IMR-90 (cell line): ENCODE measurements at regions not wholly inside any gene's neighbourhood (a gene's known extent, or its start where the extent isn't known, plus 50 kb on each side); places are given as distances from the start of the nearest gene placed in this dataset.

Source experiments
- ATAC-seq: fragments of 200-7000 bp; cut with Tn5 transposase; 2 replicates; pipeline ENCODE4 v1.9.1; 2020; ENCODE audit warnings: low read depth, mild to moderate bottlenecking, moderate library complexity
- BruUV-seq: library from RNA; stranded (reverse); fragments of 400-500 nt; replicated peaks from 2 replicates; lab custom pipeline; 2021; lab: Mats Ljungman, UMichigan
- CTCF ChIA-PET: fragments of 300-600 bp; formaldehyde crosslinking; extraction: SDS; loops from one replicate; lab custom pipeline; 2021; ENCODE audit warnings: antibody characterized with exemption; lab: Yijun Ruan, JAX
- POLR2A ChIA-PET: fragments of 300-600 bp; sonication (Branson Sonifier 250); formaldehyde crosslinking; loops from one replicate; lab custom pipeline; 2022; ENCODE audit warnings: antibody characterized with exemption; ENCODE audit not compliant: unreplicated experiment; lab: Charles Lee
- DNase-seq: peaks from one replicate; pipeline ENCODE4 v3.0.0; 2013
- H2AFZ ChIP-seq: replicated peaks from 2 replicates; pipeline ENCODE3; 2013; ENCODE audit warnings: low read length, mild to moderate bottlenecking; ENCODE audit not compliant: poor library complexity
- H2AK5ac ChIP-seq: 2 replicates; pipeline ENCODE4 v1.6.1; 2013; ENCODE audit warnings: low read depth, low read length, inconsistent platforms
- H2AK9ac ChIP-seq: replicated peaks from 2 replicates; pipeline ENCODE3; 2013; ENCODE audit warnings: mild to moderate bottlenecking, low read depth, low read length, moderate library complexity; ENCODE audit not compliant: poor library complexity
- H2BK120ac ChIP-seq: 2 replicates; pipeline ENCODE4 v1.6.1; 2013; ENCODE audit warnings: low read depth, low read length, inconsistent platforms
- H2BK15ac ChIP-seq: 3 replicates; pipeline ENCODE4 v1.6.1; 2013; ENCODE audit warnings: low read depth, low read length, inconsistent platforms
- H2BK20ac ChIP-seq: 2 replicates; pipeline ENCODE4 v1.6.1; 2013; ENCODE audit warnings: low read depth, mild to moderate bottlenecking, inconsistent platforms, low read length, moderate library complexity
- H2BK5ac ChIP-seq: 2 replicates; pipeline ENCODE4 v1.6.1; 2013; ENCODE audit warnings: mild to moderate bottlenecking, low read depth, low read length, inconsistent platforms; ENCODE audit not compliant: poor library complexity, severe bottlenecking
- H3K14ac ChIP-seq: replicated peaks from 2 replicates; pipeline ENCODE4 v1.6.1; 2013; ENCODE audit warnings: low read depth, low read length, inconsistent platforms
- H3K18ac ChIP-seq: 2 replicates; pipeline ENCODE4 v1.6.1; 2013; ENCODE audit warnings: low read depth, low read length, control low read depth
- H3K23ac ChIP-seq: 2 replicates; pipeline ENCODE4 v1.6.1; 2013; ENCODE audit warnings: low read depth, low read length, inconsistent platforms
- H3K27ac ChIP-seq: 2 replicates; pipeline ENCODE4 v1.5.1; 2013; ENCODE audit warnings: mild to moderate bottlenecking, control low read depth, low read length; ENCODE audit not compliant: insufficient read depth
- H3K27me3 ChIP-seq: 2 replicates; pipeline ENCODE4 v1.6.1; 2013; ENCODE audit warnings: low read length; ENCODE audit not compliant: control insufficient read depth, insufficient read depth
- H3K36me3 ChIP-seq: 2 replicates; pipeline ENCODE4 v1.6.1; 2013; ENCODE audit warnings: low read length, mixed read lengths; ENCODE audit not compliant: control insufficient read depth, insufficient read depth
- H3K4ac ChIP-seq: 2 replicates; pipeline ENCODE4 v1.6.1; 2013; ENCODE audit warnings: low read depth, low read length, inconsistent platforms
- H3K4me1 ChIP-seq: 2 replicates; pipeline ENCODE4 v1.6.1; 2013; ENCODE audit warnings: low read length, mixed read lengths; ENCODE audit not compliant: control insufficient read depth, insufficient read depth
- H3K4me2 ChIP-seq: 2 replicates; pipeline ENCODE4 v1.6.1; 2013; ENCODE audit warnings: low read depth, mild to moderate bottlenecking, control low read depth, low read length, moderate library complexity
- H3K4me3 ChIP-seq: 2 replicates; pipeline ENCODE4 v1.5.1; 2013; ENCODE audit warnings: low read depth, mild to moderate bottlenecking, control low read depth, low read length, moderate library complexity; ENCODE audit not compliant: insufficient read depth
- H3K56ac ChIP-seq: 2 replicates; pipeline ENCODE4 v1.6.1; 2013; ENCODE audit warnings: low read length, inconsistent platforms; ENCODE audit not compliant: insufficient read depth; ENCODE audit errors: extremely low read depth
- H3K79me1 ChIP-seq, 2 experiments: 2 replicates each; pipeline ENCODE4 v1.6.1; 2013; ENCODE audit warnings: low read length in 2 of 2, inconsistent platforms in 1 of 2, low read depth in 1 of 2
- H3K9ac ChIP-seq: 2 replicates; pipeline ENCODE4 v1.6.1; 2013; ENCODE audit warnings: low read depth, low read length, control low read depth
- H3K9me1 ChIP-seq: 2 replicates; pipeline ENCODE4 v1.6.1; 2013; ENCODE audit warnings: low read length, inconsistent platforms; ENCODE audit not compliant: insufficient read depth
- H3K9me3 ChIP-seq: 2 replicates; pipeline ENCODE4 v1.6.1; 2013; ENCODE audit warnings: low read length; ENCODE audit not compliant: control insufficient read depth, insufficient read depth
- H4K20me1 ChIP-seq: 2 replicates; pipeline ENCODE4 v1.6.1; 2013; ENCODE audit warnings: low read length, inconsistent platforms; ENCODE audit not compliant: insufficient read depth
- H4K5ac ChIP-seq: 2 replicates; pipeline ENCODE4 v1.6.1; 2013; ENCODE audit warnings: mild to moderate bottlenecking, low read depth, low read length, control low read depth
- H4K8ac ChIP-seq, 2 experiments: 2 replicates each; pipeline ENCODE4 v1.6.1; 2013; ENCODE audit warnings: low read depth in 2 of 2, low read length in 2 of 2, control low read depth in 1 of 2, inconsistent platforms in 1 of 2
- H4K91ac ChIP-seq: 2 replicates; pipeline ENCODE4 v1.6.1; 2013; ENCODE audit warnings: low read depth, low read length, inconsistent platforms; ENCODE audit not compliant: insufficient read depth
- BHLHE40 ChIP-seq: fragments of 150-350 bp; IDR thresholded peaks from 2 replicates; pipeline ENCODE4 v1.6.1; 2016; ENCODE audit warnings: mild to moderate bottlenecking, low read depth, low read length
- CEBPB ChIP-seq: IDR thresholded peaks from 2 replicates; pipeline ENCODE4 v1.6.1; 2012; ENCODE audit warnings: low read depth, low read length, improper control_type of control experiment
- CHD1 ChIP-seq: IDR thresholded peaks from 2 replicates; pipeline ENCODE4 v1.6.1; 2012; ENCODE audit warnings: low read depth, low read length, improper control_type of control experiment
- FOS ChIP-seq: fragments of 150-350 bp; IDR thresholded peaks from 2 replicates; pipeline ENCODE4 v1.6.1; 2016; ENCODE audit warnings: low read depth, low read length
- MAFK ChIP-seq: IDR thresholded peaks from 2 replicates; pipeline ENCODE4 v1.6.1; 2012; ENCODE audit warnings: low read depth, low read length, improper control_type of control experiment
- MAZ ChIP-seq: IDR thresholded peaks from 2 replicates; pipeline ENCODE4 v1.6.1; 2012; ENCODE audit warnings: low read depth, mild to moderate bottlenecking, low read length, improper control_type of control experiment, moderate library complexity, borderline replicate concordance
- NFE2L2 ChIP-seq: fragments of 150-350 bp; IDR thresholded peaks from 2 replicates; pipeline ENCODE4 v1.6.1; 2016; ENCODE audit warnings: low read depth, mild to moderate bottlenecking, low read length
- POLR2A ChIP-seq: IDR thresholded peaks from 2 replicates; pipeline ENCODE4 v1.6.1; 2012; ENCODE audit warnings: mild to moderate bottlenecking, low read depth, low read length
- RAD21 ChIP-seq: IDR thresholded peaks from 2 replicates; pipeline ENCODE4 v1.6.1; 2012; ENCODE audit warnings: low read length, improper control_type of control experiment
- RCOR1 ChIP-seq: IDR thresholded peaks from 2 replicates; pipeline ENCODE4 v1.6.1; 2012; ENCODE audit warnings: mild to moderate bottlenecking, low read length, improper control_type of control experiment; ENCODE audit not compliant: insufficient replicate concordance
- RFX5 ChIP-seq: IDR thresholded peaks from 2 replicates; pipeline ENCODE4 v1.8.0; 2012; ENCODE audit warnings: low read depth, mild to moderate bottlenecking, low read length, moderate library complexity
- SMC3 ChIP-seq: fragments of 150-350 bp; IDR thresholded peaks from 2 replicates; pipeline ENCODE4 v1.6.1; 2016; ENCODE audit warnings: low read depth, mild to moderate bottlenecking, antibody characterized with exemption, low read length, moderate library complexity
- WGBS, 2 experiments: methylation state at CpG; one replicate each; pipeline versions ENCODE4 v1.1.5 to v1.1.7; 2013; ENCODE audit warnings: missing lambda C conversion rate in 2 of 2; ENCODE audit not compliant: insufficient read length in 1 of 2; ENCODE audit errors: extremely low coverage in 2 of 2; 5-methylcytosine and 5-hydroxymethylcytosine counted together
- dilution Hi-C: fragments of 300-500 bp; cut with HindIII; formaldehyde crosslinking; loops from one replicate; pipeline ENCODE4 v1.14.3; 2018; ENCODE audit warnings: low sequenced_read_pairs; ENCODE audit not compliant: unreplicated experiment
- in situ Hi-C: fragments of 300-500 bp; cut with MboI; formaldehyde crosslinking; loops from 3 replicates; pipeline ENCODE4 v1.14.3; 2019; ENCODE audit warnings: low sequenced_read_pairs, inconsistent platforms, mixed read lengths
- intact Hi-C: fragments of 100-400 bp; cut with micrococcal nuclease; formaldehyde crosslinking; loops from 2 replicates; pipeline ENCODE4 v1.10.0; 2022
- TF ChIP-seq, protein P1 (sequence below): fragments of 150-350 bp; IDR thresholded peaks from 2 replicates; pipeline ENCODE4 v1.6.1; 2016; ENCODE audit warnings: low read depth, mild to moderate bottlenecking, low read length, moderate library complexity, borderline replicate concordance
- TF ChIP-seq, protein P2 (sequence below): conservative IDR thresholded peaks from 2 replicates; pipeline ENCODE4 v1.5.1; 2012; ENCODE audit warnings: mild to moderate bottlenecking, low read depth, low read length, improper control_type of control experiment
- TF ChIP-seq, protein P3 (sequence below): fragments of 150-350 bp; IDR thresholded peaks from 2 replicates; pipeline ENCODE4 v1.6.1; 2017; ENCODE audit warnings: mild to moderate bottlenecking, antibody characterized with exemption, low read length, low read depth

DNA sequence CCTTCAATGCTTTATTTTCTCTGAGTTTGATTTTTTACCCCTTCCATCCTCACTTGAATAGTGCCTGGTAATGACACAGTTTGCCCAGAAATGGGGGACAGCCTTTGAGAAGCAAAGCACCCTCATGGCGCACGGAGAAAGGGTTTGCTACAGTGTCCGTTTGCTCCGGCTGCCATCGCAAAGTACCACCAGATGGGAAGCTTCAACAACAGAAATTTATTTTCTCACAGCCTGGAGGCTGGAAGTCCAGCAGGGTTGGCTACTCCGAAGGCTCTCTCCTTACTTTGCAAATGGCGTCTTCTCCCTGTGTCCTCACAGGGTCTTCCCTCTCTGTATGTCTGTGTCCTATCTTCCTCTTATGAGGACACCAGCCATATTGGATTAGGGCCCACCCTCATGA lies 327.7 kb upstream of the KAZN start:
- in situ Hi-C loops (no loop called here), dilution Hi-C loops (no loop called here), intact Hi-C loops (no loop called here)
- Histone ChIP-seq H2AK5ac (no peak overlapping the region), H4K5ac (no peak overlapping the region), H3K27me3 (no peaks in the 10 kb centered on the region), H3K4me3 (no peak overlapping the region), H3K4me1 (no peaks in the 10 kb centered on the region), H3K79me1 (no peaks in the 10 kb centered on the region), H2AFZ (no peak overlapping the region), H3K9ac (no peak overlapping the region), H3K23ac (no peak overlapping the region), H2BK20ac (no peak overlapping the region), H3K9me1 (no peaks in the 10 kb centered on the region), H3K4me2 (no peak overlapping the region), H4K91ac (no peak overlapping the region), H2BK120ac (no peak overlapping the region), H3K9me3 (peaks cover 4% of the 10 kb centered on the region; the same call in 1 of the 2 replicates), H4K8ac (no peak overlapping the region), H2AK9ac (no peak overlapping the region), H3K27ac (no peak overlapping the region), H2BK15ac (no peak overlapping the region), H3K18ac (no peak overlapping the region), H3K56ac (no peak overlapping the region), H3K36me3 (no peaks in the 10 kb centered on the region), H3K4ac (no peak overlapping the region), H4K20me1 (no peaks in the 10 kb centered on the region), H3K14ac (no peak overlapping the region), H2BK5ac (no peak overlapping the region)
- ChIA-PET CTCF (no interaction called here), POLR2A (no interaction called here)
- no peak for ATAC-seq
- BruUV-seq = no TSS peak
- no CpG with 5 or more reads among the region's 7 CpGs for WGBS, 2 experiments
- no peak for DNase-seq
- TF ChIP-seq, protein P1, sequence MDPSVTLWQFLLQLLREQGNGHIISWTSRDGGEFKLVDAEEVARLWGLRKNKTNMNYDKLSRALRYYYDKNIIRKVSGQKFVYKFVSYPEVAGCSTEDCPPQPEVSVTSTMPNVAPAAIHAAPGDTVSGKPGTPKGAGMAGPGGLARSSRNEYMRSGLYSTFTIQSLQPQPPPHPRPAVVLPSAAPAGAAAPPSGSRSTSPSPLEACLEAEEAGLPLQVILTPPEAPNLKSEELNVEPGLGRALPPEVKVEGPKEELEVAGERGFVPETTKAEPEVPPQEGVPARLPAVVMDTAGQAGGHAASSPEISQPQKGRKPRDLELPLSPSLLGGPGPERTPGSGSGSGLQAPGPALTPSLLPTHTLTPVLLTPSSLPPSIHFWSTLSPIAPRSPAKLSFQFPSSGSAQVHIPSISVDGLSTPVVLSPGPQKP = no peak
- TF ChIP-seq, protein P2, sequence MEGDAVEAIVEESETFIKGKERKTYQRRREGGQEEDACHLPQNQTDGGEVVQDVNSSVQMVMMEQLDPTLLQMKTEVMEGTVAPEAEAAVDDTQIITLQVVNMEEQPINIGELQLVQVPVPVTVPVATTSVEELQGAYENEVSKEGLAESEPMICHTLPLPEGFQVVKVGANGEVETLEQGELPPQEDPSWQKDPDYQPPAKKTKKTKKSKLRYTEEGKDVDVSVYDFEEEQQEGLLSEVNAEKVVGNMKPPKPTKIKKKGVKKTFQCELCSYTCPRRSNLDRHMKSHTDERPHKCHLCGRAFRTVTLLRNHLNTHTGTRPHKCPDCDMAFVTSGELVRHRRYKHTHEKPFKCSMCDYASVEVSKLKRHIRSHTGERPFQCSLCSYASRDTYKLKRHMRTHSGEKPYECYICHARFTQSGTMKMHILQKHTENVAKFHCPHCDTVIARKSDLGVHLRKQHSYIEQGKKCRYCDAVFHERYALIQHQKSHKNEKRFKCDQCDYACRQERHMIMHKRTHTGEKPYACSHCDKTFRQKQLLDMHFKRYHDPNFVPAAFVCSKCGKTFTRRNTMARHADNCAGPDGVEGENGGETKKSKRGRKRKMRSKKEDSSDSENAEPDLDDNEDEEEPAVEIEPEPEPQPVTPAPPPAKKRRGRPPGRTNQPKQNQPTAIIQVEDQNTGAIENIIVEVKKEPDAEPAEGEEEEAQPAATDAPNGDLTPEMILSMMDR = no peak
- TF ChIP-seq POLR2A (no peak), RFX5 (no peak), BHLHE40 (no peak), NFE2L2 (no peak), MAFK (no peak), SMC3 (no peak), RAD21 (no peak), FOS (no peak), CHD1 (no peak), CEBPB (no peak), RCOR1 (no peak), MAZ (no peak)
- TF ChIP-seq, protein P3, sequence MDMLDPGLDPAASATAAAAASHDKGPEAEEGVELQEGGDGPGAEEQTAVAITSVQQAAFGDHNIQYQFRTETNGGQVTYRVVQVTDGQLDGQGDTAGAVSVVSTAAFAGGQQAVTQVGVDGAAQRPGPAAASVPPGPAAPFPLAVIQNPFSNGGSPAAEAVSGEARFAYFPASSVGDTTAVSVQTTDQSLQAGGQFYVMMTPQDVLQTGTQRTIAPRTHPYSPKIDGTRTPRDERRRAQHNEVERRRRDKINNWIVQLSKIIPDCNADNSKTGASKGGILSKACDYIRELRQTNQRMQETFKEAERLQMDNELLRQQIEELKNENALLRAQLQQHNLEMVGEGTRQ = no peak
